Activated naive CD4-positive, alpha-beta T cell treated with anti-CD3 and anti-CD28 coated beads, Interleukin-2, amount 50 U/mL, for 72 hours (primary cell): ENCODE measurements at regions not wholly inside any gene's neighbourhood (a gene's known extent, or its start where the extent isn't known, plus 50 kb on each side); places are given as distances from the start of the nearest gene placed in this dataset.

Source experiments
- ATAC-seq, 2 donors: fragments of 150-1000 bp; cut with Tn5 transposase; 2 replicates each; pipeline ENCODE4 v1.10.0; 2021; ENCODE audit warnings: mild to moderate bottlenecking in 2 of 2, moderate library complexity in 2 of 2
- DNase-seq, 2 donors: peaks; one replicate each; pipeline ENCODE4 v3.0.0; 2021 to 2022; ENCODE audit warnings: low spot score in 2 of 2
- H3K27ac Mint-ChIP-seq, 2 donors: one replicate each; pipeline ENCODE4 v1.8.0; 2022; ENCODE audit warnings: mild to moderate bottlenecking in 2 of 2, mixed read lengths in 2 of 2
- H3K36me3 Mint-ChIP-seq, 2 donors: one replicate each; pipeline ENCODE4 v1.8.0; 2022; ENCODE audit warnings: mixed read lengths in 2 of 2
- H3K9me3 Mint-ChIP-seq, 2 donors: one replicate each; pipeline ENCODE4 v1.8.0; 2022; ENCODE audit warnings: mixed read lengths in 2 of 2

- Mint-ChIP-seq H3K36me3 (no peaks in the 10 kb centered on the region), H3K9me3 (no peaks in the 10 kb centered on the region), H3K27ac (no peak overlapping the region)
- ATAC-seq = no peak
- no peak for DNase-seq
Observed at GRCh38 chr2:16122556-16122955, 182.2 kb downstream of the MYCN start.

GRCh38 chr2:16121986-16122390 lies 181.6 kb downstream of the MYCN start:
- Mint-ChIP-seq H3K9me3 (no peaks in the 10 kb centered on the region), H3K36me3 (no peaks in the 10 kb centered on the region), H3K27ac (no peak overlapping the region)
- no peak for ATAC-seq
- DNase-seq = no peak

- ATAC-seq (no peak), DNase-seq (no peak)
- Mint-ChIP-seq H3K36me3 (no peaks in the 10 kb centered on the region), H3K27ac (no peak overlapping the region), H3K9me3 (no peaks in the 10 kb centered on the region)
Observed at GRCh38 chr2:16121231-16121985, 181.1 kb downstream of the MYCN start.

DNA sequence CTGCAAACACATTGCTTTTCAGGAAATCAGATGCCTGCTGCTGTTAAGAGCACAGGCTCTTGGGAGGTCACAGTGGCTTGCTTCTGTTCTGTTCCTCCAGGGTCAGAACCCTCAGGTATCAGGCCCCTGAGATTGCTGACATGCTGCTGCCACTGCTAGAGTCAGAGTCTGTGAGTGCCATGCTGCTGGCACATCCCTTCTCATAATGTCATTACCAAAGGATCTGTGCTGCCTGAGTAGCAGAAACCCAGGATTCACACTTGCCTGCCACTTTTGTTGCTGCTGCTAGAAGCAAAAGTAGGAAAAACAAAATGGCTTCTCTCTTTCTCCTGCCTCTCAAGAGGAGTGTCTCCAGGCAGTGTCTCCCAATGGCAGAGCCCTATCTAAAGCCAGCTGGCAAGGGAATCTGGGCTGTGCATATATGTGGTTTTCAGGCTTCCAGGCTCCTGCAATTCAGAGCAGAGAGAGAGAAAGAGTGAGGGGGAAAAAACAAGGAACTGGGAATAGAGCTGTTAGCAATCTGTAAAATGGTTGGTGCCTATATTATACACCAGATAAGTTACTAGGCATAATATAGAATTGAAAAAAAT lies 180.3 kb downstream of the MYCN start:
- Mint-ChIP-seq H3K36me3 (no peaks in the 10 kb centered on the region), H3K9me3 (no peaks in the 10 kb centered on the region), H3K27ac (no peak overlapping the region)
- no peak for DNase-seq
- ATAC-seq = no peak

GRCh38 chr2:16119741-16120140 lies 179.4 kb downstream of the MYCN start:
- no peak for DNase-seq
- no peaks in the 10 kb centered on the region for H3K9me3 Mint-ChIP-seq
- no peak overlapping the region for H3K27ac Mint-ChIP-seq
- no peak for ATAC-seq
- no peaks in the 10 kb centered on the region for H3K36me3 Mint-ChIP-seq

- DNase-seq = no peak
- no peaks in the 10 kb centered on the region for H3K9me3 Mint-ChIP-seq
- H3K36me3 Mint-ChIP-seq = no peaks in the 10 kb centered on the region
- ATAC-seq = no peak
- H3K27ac Mint-ChIP-seq = no peak overlapping the region
Observed at GRCh38 chr2:16118611-16119590, 178.6 kb downstream of the MYCN start.

DNA sequence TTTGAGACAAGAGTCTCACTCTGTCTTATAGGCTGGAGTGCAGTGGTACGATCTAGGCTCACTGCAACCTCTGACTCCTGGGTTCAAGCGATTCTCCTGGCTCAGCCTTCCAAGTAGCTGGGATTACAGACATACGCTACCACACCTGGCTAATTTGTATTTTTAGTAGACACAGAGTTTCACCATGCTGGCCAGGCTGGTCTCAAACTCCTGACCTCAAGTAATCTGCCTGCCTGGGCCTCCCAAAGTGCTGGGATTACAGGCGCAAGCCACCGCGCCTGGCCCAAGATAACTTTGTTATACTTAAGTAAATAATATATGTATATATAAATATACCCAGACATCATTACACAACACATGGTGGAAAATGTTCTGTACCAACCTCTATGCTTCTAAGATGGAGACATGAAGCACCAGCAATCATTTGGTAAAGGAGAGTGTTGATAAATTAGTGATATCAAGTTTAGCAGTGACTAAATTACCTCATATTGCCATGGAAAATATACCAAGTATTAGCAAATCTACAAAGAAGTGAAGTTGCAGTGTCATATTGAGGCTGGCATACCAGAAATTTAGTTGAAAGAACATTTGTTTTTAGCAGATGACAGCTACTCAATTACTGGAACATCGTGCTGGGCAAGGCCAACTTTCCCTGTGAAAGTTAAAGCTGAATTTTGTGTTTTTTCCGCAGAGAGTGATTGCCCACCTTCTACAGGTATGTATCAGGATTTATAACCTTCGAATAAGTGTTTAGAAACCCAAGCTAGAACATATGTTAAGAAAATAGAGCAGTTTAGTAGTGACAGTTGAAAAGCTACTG lies 177.7 kb downstream of the MYCN start:
- Mint-ChIP-seq H3K9me3 (no peaks in the 10 kb centered on the region), H3K36me3 (no peaks in the 10 kb centered on the region), H3K27ac (no peak overlapping the region)
- ATAC-seq = no peak
- DNase-seq = no peak

GRCh38 chr2:16117021-16117700 lies 176.8 kb downstream of the MYCN start:
- Mint-ChIP-seq H3K36me3 (no peaks in the 10 kb centered on the region), H3K27ac (no peak overlapping the region), H3K9me3 (no peaks in the 10 kb centered on the region)
- DNase-seq = no peak
- ATAC-seq = no peak

GRCh38 chr2:16115881-16116830 lies 175.8 kb downstream of the MYCN start:
- no peak for DNase-seq
- no peaks in the 10 kb centered on the region for H3K9me3 Mint-ChIP-seq
- no peaks in the 10 kb centered on the region for H3K36me3 Mint-ChIP-seq
- ATAC-seq = no peak
- H3K27ac Mint-ChIP-seq = no peak overlapping the region

DNA sequence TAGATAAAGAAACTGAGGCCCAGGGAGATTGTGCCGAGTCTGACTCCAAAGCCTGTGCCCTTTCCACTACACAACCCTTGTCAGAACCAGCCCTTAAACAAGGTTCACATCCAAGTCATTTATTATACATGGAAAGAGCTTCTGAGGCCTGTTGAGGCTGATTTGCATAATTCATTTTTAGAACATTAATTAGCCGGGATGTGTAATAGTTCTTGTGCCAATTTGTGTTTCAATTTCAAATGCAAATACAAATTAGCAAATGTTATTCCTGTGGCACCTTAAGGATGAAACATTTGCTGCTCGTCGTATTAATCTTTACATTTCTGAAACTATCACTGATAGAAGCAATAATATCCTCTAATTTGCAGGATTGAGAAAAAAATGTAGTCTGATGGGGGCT lies 174.9 kb downstream of the MYCN start:
- no peak for DNase-seq
- H3K36me3 Mint-ChIP-seq = no peaks in the 10 kb centered on the region
- ATAC-seq = no peak
- no peaks in the 10 kb centered on the region for H3K9me3 Mint-ChIP-seq
- H3K27ac Mint-ChIP-seq = no peak overlapping the region

DNA sequence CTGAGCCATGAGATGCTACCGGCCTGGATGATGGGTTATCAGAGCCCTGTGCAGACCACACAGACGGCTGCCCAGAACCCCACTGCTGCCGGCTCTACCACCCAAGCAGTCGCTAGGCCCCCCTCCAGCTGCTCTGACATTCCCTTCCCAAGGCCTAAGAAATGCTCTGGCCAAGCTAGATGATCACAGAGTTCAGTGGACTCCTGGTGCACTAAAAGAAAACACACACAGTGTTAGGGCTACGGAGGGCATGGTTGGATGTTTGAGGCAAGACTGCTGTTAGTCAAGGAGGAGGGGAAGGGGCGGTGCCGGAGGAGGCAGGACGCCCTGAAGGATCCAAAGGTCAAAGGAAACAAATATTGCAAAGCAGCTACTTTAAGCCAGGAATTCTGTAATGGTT lies 174.5 kb downstream of the MYCN start:
- no peak for ATAC-seq

GRCh38 chr2:16114070-16114469 lies 173.7 kb downstream of the MYCN start:
- Mint-ChIP-seq H3K36me3 (no peaks in the 10 kb centered on the region), H3K9me3 (no peaks in the 10 kb centered on the region), H3K27ac (no peak overlapping the region)
- ATAC-seq = no peak
- no peak for DNase-seq

More for the DNA sequence above, 174.5 kb downstream of the MYCN start:
- Mint-ChIP-seq H3K36me3 (no peaks in the 10 kb centered on the region), H3K27ac (no peak overlapping the region), H3K9me3 (no peaks in the 10 kb centered on the region)
- DNase-seq = no peak

GRCh38 chr2:16113568-16113967 lies 173.2 kb downstream of the MYCN start:
- ATAC-seq = no peak
- Mint-ChIP-seq H3K27ac (no peak overlapping the region), H3K36me3 (no peaks in the 10 kb centered on the region), H3K9me3 (no peaks in the 10 kb centered on the region)
- DNase-seq = no peak

- no peak overlapping the region for H3K27ac Mint-ChIP-seq
- no peaks in the 10 kb centered on the region for H3K9me3 Mint-ChIP-seq
- no peak for ATAC-seq
- DNase-seq = no peak
- no peaks in the 10 kb centered on the region for H3K36me3 Mint-ChIP-seq
Observed at GRCh38 chr2:16112972-16113560, 172.7 kb downstream of the MYCN start.
